ENCODE measurements at regions not wholly inside any gene's neighbourhood (a gene's known extent, or its start where the extent isn't known, plus 50 kb on each side); places are given as distances from the start of the nearest gene placed in this dataset.

GRCh38 chr11:45431046-45432018, 145.2 kb upstream of the SYT13 start:
- H3K9ac ChIP-seq (ENCODE audit: low read depth in 1 of 2, low read length in 2 of 2) = no peak overlapping the region
- H3K9me3 ChIP-seq (ENCODE audit: control insufficient read depth in 4 of 4, low read length in 3 of 4) = no peaks in the 10 kb centered on the region
- H3K4me1 ChIP-seq (ENCODE audit: control insufficient read depth in 4 of 4, insufficient read depth in 4 of 4, low read length in 3 of 4) = no peaks in the 10 kb centered on the region
- no peak overlapping the region for H3K27ac ChIP-seq (ENCODE audit: low read depth in 1 of 2, low read length in 2 of 2)
- no peaks in the 10 kb centered on the region for H3K27me3 ChIP-seq (ENCODE audit: control insufficient read depth in 4 of 4, insufficient read depth in 4 of 4, low read length in 3 of 4)
- no peak overlapping the region for H3K4me3 ChIP-seq (ENCODE audit: low read depth in 1 of 3, low read length in 3 of 3)
- no peak for DNase-seq (ENCODE audit: low spot score)
- no peak for TF ChIP-seq TAF1 (conservative IDR thresholded peaks at IDR 0.05)
- no peak for TF ChIP-seq ATF3 (IDR thresholded peaks at IDR 0.05)
- peak; percentile 59 to 79 for TF ChIP-seq RXRA (IDR thresholded peaks at IDR 0.05)
- TF ChIP-seq HNF4A (conservative IDR thresholded peaks at IDR 0.05) = no peak
- TF ChIP-seq RAD21 (IDR thresholded peaks at IDR 0.05) = no peak
- TF ChIP-seq FOXA2 (IDR thresholded peaks at IDR 0.05) = no peak
- no peak for TF ChIP-seq ZBTB33 (IDR thresholded peaks at IDR 0.05)
- no peaks in the 10 kb centered on the region for H3K36me3 ChIP-seq (ENCODE audit: control insufficient read depth in 4 of 4, insufficient read depth in 3 of 4, low read depth in 1 of 4, low read length in 3 of 4)
- WGBS = 79% methylated on average over 13 of the region's 13 CpGs

GRCh38 chr11:45430361-45430760, 144.2 kb upstream of the SYT13 start:
- Histone ChIP-seq H3K4me1 (ENCODE audit: control insufficient read depth in 4 of 4, insufficient read depth in 4 of 4, low read length in 3 of 4) (no peaks in the 10 kb centered on the region), H3K9ac (ENCODE audit: low read depth in 1 of 2, low read length in 2 of 2) (no peak overlapping the region), H3K4me3 (ENCODE audit: low read depth in 1 of 3, low read length in 3 of 3) (no peak overlapping the region), H3K27ac (ENCODE audit: low read depth in 1 of 2, low read length in 2 of 2) (no peak overlapping the region), H3K9me3 (ENCODE audit: control insufficient read depth in 4 of 4, low read length in 3 of 4) (no peaks in the 10 kb centered on the region), H3K27me3 (ENCODE audit: control insufficient read depth in 4 of 4, insufficient read depth in 4 of 4, low read length in 3 of 4) (no peaks in the 10 kb centered on the region), H3K36me3 (ENCODE audit: control insufficient read depth in 4 of 4, insufficient read depth in 3 of 4, low read depth in 1 of 4, low read length in 3 of 4) (no peaks in the 10 kb centered on the region)
- DNase-seq (ENCODE audit: low spot score) = no peak
- no peak for TF ChIP-seq YY1 (IDR thresholded peaks at IDR 0.05)
- no peak for TF ChIP-seq FOXA1 (IDR thresholded peaks at IDR 0.05)
- no peak for TF ChIP-seq NR2F2 (IDR thresholded peaks at IDR 0.05)
- TF ChIP-seq TAF1 (conservative IDR thresholded peaks at IDR 0.05) = no peak
- 83% methylated on average over 1 of the region's 1 CpG for WGBS

GRCh38 chr11:45429719-45430118, 143.6 kb upstream of the SYT13 start:
- Histone ChIP-seq H3K36me3 (ENCODE audit: control insufficient read depth in 4 of 4, insufficient read depth in 3 of 4, low read depth in 1 of 4, low read length in 3 of 4) (no peaks in the 10 kb centered on the region), H3K9me3 (ENCODE audit: control insufficient read depth in 4 of 4, low read length in 3 of 4) (no peaks in the 10 kb centered on the region), H3K9ac (ENCODE audit: low read depth in 1 of 2, low read length in 2 of 2) (no peak overlapping the region), H3K4me1 (ENCODE audit: control insufficient read depth in 4 of 4, insufficient read depth in 4 of 4, low read length in 3 of 4) (no peaks in the 10 kb centered on the region), H3K4me3 (ENCODE audit: low read depth in 1 of 3, low read length in 3 of 3) (no peak overlapping the region), H3K27ac (ENCODE audit: low read depth in 1 of 2, low read length in 2 of 2) (no peak overlapping the region), H3K27me3 (ENCODE audit: control insufficient read depth in 4 of 4, insufficient read depth in 4 of 4, low read length in 3 of 4) (no peaks in the 10 kb centered on the region)
- 69% methylated on average over 4 of the region's 4 CpGs for WGBS
- DNase-seq (ENCODE audit: low spot score) = no peak
- TF ChIP-seq RXRA (IDR thresholded peaks at IDR 0.05) = no peak
- no peak for TF ChIP-seq ZBTB33 (IDR thresholded peaks at IDR 0.05)
- no peak for TF ChIP-seq YY1 (IDR thresholded peaks at IDR 0.05)
- TF ChIP-seq RAD21 (IDR thresholded peaks at IDR 0.05) = no peak
- no peak for TF ChIP-seq FOXA1 (IDR thresholded peaks at IDR 0.05)
- no peak for TF ChIP-seq TAF1 (conservative IDR thresholded peaks at IDR 0.05)
- TF ChIP-seq CTCF (IDR thresholded peaks at IDR 0.05; ENCODE audit: low read depth, low read length, missing input control) = no peak
- TF ChIP-seq HNF4G (IDR thresholded peaks at IDR 0.05) = no peak
- no peak for TF ChIP-seq REST (IDR thresholded peaks at IDR 0.05)
- no peak for TF ChIP-seq GABPA (IDR thresholded peaks at IDR 0.05 in 1 of 2, conservative IDR thresholded peaks at IDR 0.05 in 1 of 2)
- no peak for TF ChIP-seq HNF4A (conservative IDR thresholded peaks at IDR 0.05)
- TF ChIP-seq NR2F2 (IDR thresholded peaks at IDR 0.05) = no peak
- no peak for TF ChIP-seq JUND (IDR thresholded peaks at IDR 0.05)
- no peak for TF ChIP-seq SP1 (IDR thresholded peaks at IDR 0.05)
- TF ChIP-seq FOXA2 (IDR thresholded peaks at IDR 0.05) = no peak

Measured in liver (tissue), 8 donors.